Neural crest cell (in vitro differentiated cells): ENCODE measurements at regions not wholly inside any gene's neighbourhood (a gene's known extent, or its start where the extent isn't known, plus 50 kb on each side); places are given as distances from the start of the nearest gene placed in this dataset.

Experiments
- DNase-seq: peaks from one replicate; pipeline ENCODE4 v3.0.0; 2021; ENCODE audit warnings: low read depth, mixed read lengths, low spot score
- H3K27ac Mint-ChIP-seq: one replicate; pipeline ENCODE4 v1.8.0; 2021; ENCODE audit warnings: mild to moderate bottlenecking, mixed read lengths; ENCODE audit not compliant: unreplicated experiment
- H3K27me3 Mint-ChIP-seq: 2 replicates; pipeline ENCODE4 v1.8.0; 2021; ENCODE audit warnings: low read depth, mild to moderate bottlenecking, mixed read lengths
- H3K36me3 Mint-ChIP-seq: 2 replicates; pipeline ENCODE4 v1.8.0; 2021; ENCODE audit warnings: low read depth, mild to moderate bottlenecking, mixed read lengths
- H3K4me1 Mint-ChIP-seq: 2 replicates; pipeline ENCODE4 v1.8.0; 2021; ENCODE audit warnings: mixed read lengths
- H3K4me3 Mint-ChIP-seq: one replicate; pipeline ENCODE4 v1.8.0; 2021; ENCODE audit warnings: mild to moderate bottlenecking, mixed read lengths
- H3K9me3 Mint-ChIP-seq: 2 replicates; pipeline ENCODE4 v1.8.0; 2021; ENCODE audit warnings: mixed read lengths
- TF ChIP-seq, protein P1 (sequence below): fragments of 200-600 bp; sonication (generic); conservative IDR thresholded peaks from 2 replicates; pipeline ENCODE4 v1.5.0; 2021; ENCODE audit warnings: antibody characterized with exemption, mild to moderate bottlenecking

DNA sequence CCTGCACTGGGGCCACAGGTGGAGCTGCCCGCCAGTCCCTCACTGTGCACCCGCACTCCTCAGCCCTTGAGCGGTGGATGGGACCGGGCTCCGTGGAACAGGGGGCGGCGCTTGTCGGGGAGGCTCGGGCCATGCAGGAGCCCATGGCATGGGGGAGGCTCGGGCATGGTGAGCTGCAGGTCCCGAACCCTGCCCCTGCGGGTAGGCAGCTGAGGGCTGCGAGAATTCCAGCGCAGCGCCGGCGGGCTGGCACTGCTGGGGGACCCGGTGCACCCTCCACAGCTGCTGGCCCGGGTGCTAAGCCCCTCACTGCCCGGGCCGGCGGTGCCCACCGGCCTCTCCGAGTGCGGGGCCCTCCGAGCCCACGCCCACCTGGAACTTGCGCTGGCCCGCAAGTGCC, 877.5 kb upstream of the PCDH9 start:
- Mint-ChIP-seq H3K27me3 (no peaks in the 10 kb centered on the region), H3K4me1 (no peaks in the 10 kb centered on the region), H3K36me3 (peaks cover 3% of the 10 kb centered on the region), H3K9me3 (peaks cover 16% of the 10 kb centered on the region), H3K27ac (no peak overlapping the region), H3K4me3 (no peak overlapping the region)
- TF ChIP-seq, protein P1, sequence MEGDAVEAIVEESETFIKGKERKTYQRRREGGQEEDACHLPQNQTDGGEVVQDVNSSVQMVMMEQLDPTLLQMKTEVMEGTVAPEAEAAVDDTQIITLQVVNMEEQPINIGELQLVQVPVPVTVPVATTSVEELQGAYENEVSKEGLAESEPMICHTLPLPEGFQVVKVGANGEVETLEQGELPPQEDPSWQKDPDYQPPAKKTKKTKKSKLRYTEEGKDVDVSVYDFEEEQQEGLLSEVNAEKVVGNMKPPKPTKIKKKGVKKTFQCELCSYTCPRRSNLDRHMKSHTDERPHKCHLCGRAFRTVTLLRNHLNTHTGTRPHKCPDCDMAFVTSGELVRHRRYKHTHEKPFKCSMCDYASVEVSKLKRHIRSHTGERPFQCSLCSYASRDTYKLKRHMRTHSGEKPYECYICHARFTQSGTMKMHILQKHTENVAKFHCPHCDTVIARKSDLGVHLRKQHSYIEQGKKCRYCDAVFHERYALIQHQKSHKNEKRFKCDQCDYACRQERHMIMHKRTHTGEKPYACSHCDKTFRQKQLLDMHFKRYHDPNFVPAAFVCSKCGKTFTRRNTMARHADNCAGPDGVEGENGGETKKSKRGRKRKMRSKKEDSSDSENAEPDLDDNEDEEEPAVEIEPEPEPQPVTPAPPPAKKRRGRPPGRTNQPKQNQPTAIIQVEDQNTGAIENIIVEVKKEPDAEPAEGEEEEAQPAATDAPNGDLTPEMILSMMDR: no peak
- no peak for DNase-seq

DNA sequence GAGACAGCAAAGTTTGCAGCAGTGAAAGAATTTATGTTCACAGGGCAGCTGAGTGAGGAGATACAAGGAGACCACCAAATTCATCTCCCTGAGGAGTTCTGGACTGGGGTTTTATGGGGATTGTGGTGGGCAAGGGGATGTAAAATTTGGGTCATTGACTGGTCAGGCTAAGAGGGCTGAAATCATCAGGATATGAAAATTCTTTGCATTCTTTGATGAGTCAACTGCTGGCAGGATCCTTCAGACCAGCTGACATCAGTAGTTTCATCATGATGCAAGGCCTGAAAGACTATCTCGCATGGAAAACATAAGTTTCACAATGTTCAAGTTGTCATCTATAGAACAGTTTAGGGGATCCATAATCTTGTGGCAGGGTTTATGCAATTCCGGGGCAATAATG, 869.5 kb upstream of the PCDH9 start:
- Mint-ChIP-seq H3K4me3 (no peak overlapping the region), H3K4me1 (no peaks in the 10 kb centered on the region), H3K9me3 (peaks cover 8% of the 10 kb centered on the region), H3K36me3 (no peaks in the 10 kb centered on the region), H3K27ac (no peak overlapping the region), H3K27me3 (no peaks in the 10 kb centered on the region)
- TF ChIP-seq, protein P1: no peak
- no peak for DNase-seq

DNA sequence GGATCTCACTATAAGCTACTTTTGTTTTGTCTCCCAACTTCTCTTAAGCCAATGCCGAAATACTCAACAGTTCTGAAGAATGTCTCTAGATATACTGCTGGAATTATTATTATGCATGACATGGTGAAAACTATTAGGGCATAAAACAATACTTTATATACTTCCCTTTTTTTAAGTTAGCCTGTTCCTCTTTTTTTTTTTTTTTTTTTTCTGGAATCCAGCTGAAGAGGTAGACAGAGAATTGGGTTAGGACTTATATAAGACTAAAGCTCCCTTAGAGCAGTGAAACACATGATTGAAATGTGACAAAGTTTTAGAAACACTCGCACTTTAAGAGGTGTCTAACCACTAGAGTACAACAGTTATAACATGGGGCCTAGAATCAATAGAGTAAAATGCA, 850.9 kb upstream of the PCDH9 start:
- no peaks in the 10 kb centered on the region for H3K4me1 Mint-ChIP-seq
- H3K27me3 Mint-ChIP-seq: no peaks in the 10 kb centered on the region
- DNase-seq: no peak
- no peak overlapping the region for H3K27ac Mint-ChIP-seq
- H3K9me3 Mint-ChIP-seq: peaks cover 3% of the 10 kb centered on the region
- TF ChIP-seq, protein P1: no peak
- H3K36me3 Mint-ChIP-seq: no peaks in the 10 kb centered on the region
- H3K4me3 Mint-ChIP-seq: no peak overlapping the region

DNA sequence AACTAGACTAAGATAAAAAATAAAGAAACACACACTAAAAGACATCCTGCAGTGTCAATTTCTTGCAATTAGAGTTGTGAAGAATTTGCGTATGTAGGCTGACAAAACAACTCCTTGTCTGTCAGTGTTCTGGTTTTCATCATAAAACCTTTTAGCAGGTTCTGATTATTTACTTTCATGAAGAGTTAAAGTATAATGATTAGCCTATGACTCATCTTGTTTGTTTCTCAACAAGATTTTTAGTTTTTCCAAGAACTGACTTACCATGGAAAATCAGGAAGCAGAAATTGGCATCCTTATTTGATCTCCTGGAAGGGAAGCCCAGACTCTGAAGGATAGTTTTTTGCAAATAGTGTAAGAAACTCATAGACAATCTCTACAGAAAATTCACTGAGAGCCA, 848.7 kb upstream of the PCDH9 start:
- Mint-ChIP-seq H3K4me3 (no peak overlapping the region), H3K27me3 (no peaks in the 10 kb centered on the region), H3K36me3 (no peaks in the 10 kb centered on the region), H3K27ac (no peak overlapping the region), H3K9me3 (peaks cover 3% of the 10 kb centered on the region), H3K4me1 (no peaks in the 10 kb centered on the region)
- TF ChIP-seq, protein P1: no peak
- DNase-seq: no peak

DNA sequence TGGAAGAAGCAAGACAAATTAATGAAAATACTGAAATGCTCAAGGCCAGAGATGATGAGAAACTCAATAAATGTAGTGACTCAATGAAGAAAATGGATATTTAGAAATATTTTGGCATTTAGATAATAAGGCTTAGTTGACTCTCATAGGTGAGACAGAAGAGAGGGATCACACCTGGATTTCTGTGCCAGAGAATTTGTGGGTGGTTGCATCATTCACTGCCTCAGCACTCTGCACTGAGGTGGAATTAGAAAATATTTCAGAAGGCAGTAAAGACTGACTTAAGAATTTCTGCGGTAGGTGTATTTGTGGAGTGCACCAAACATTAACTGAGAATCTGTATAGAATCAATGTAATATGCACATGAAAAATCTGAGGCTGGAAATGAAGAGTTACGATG, 848.3 kb upstream of the PCDH9 start:
- no peak for DNase-seq
- H3K27me3 Mint-ChIP-seq: no peaks in the 10 kb centered on the region
- H3K36me3 Mint-ChIP-seq: no peaks in the 10 kb centered on the region
- no peak overlapping the region for H3K27ac Mint-ChIP-seq
- H3K9me3 Mint-ChIP-seq: peaks cover 3% of the 10 kb centered on the region
- H3K4me1 Mint-ChIP-seq: no peaks in the 10 kb centered on the region
- no peak overlapping the region for H3K4me3 Mint-ChIP-seq
- TF ChIP-seq, protein P1: no peak

DNA sequence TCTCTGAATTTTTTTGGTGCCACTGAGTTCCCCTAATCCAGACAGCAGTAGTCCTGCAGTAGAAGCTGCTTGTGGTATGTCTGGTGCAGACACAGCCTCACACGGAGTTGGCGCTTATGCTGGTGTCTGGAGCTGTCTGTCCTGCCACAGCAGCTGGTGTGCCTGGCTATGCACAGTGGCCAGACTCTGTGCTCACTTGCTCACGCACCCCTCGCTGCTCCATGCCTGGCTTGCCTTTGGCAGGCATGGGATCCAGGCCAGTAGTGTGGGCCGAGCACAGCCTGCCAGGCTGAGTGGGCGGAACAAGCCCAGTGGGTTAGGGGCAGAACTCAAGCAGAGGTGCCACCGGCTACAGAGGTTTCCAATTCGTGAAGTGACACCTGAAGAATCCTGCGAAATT, 845.9 kb upstream of the PCDH9 start:
- DNase-seq: no peak
- H3K4me3 Mint-ChIP-seq: no peak overlapping the region
- H3K4me1 Mint-ChIP-seq: no peaks in the 10 kb centered on the region

More for the DNA sequence above, 845.9 kb upstream of the PCDH9 start:
- no peaks in the 10 kb centered on the region for H3K27me3 Mint-ChIP-seq
- no peaks in the 10 kb centered on the region for H3K9me3 Mint-ChIP-seq
- H3K36me3 Mint-ChIP-seq: no peaks in the 10 kb centered on the region
- TF ChIP-seq, protein P1: no peak
- H3K27ac Mint-ChIP-seq: no peak overlapping the region
